Vagina (tissue), 2 donors: ENCODE measurements at regions not wholly inside any gene's neighbourhood (a gene's known extent, or its start where the extent isn't known, plus 50 kb on each side); places are given as distances from the start of the nearest gene placed in this dataset.

ENCODE experiments used
- POLR2A ChIP-seq, 2 donors: fragments of 450-650 bp; IDR thresholded peaks; one replicate each; pipeline ENCODE4 v1.6.1; 2017; ENCODE audit warnings: antibody characterized with exemption in 2 of 2, mild to moderate bottlenecking in 2 of 2, moderate library complexity in 2 of 2
- POLR2AphosphoS5 ChIP-seq, 2 donors: sonication (generic); formaldehyde crosslinking; IDR thresholded peaks; one replicate each; pipeline ENCODE4 v1.9.0; 2017; ENCODE audit warnings: antibody characterized with exemption in 2 of 2, mild to moderate bottlenecking in 2 of 2, low read depth in 1 of 2; ENCODE audit not compliant: insufficient read depth in 1 of 2
- TF ChIP-seq, protein P1 (sequence below), 3 experiments: fragments of 450-650 bp in 2 of 3; fragments of 200-600 bp in 1 of 3; sonication (generic) in 1 of 3; IDR thresholded peaks; one replicate each; pipeline ENCODE4 v1.5.1; 2017 to 2019; ENCODE audit warnings: antibody characterized with exemption in 3 of 3, mild to moderate bottlenecking in 2 of 3, moderate library complexity in 2 of 3

- TF ChIP-seq, protein P1, sequence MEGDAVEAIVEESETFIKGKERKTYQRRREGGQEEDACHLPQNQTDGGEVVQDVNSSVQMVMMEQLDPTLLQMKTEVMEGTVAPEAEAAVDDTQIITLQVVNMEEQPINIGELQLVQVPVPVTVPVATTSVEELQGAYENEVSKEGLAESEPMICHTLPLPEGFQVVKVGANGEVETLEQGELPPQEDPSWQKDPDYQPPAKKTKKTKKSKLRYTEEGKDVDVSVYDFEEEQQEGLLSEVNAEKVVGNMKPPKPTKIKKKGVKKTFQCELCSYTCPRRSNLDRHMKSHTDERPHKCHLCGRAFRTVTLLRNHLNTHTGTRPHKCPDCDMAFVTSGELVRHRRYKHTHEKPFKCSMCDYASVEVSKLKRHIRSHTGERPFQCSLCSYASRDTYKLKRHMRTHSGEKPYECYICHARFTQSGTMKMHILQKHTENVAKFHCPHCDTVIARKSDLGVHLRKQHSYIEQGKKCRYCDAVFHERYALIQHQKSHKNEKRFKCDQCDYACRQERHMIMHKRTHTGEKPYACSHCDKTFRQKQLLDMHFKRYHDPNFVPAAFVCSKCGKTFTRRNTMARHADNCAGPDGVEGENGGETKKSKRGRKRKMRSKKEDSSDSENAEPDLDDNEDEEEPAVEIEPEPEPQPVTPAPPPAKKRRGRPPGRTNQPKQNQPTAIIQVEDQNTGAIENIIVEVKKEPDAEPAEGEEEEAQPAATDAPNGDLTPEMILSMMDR (IDR thresholded peaks at IDR 0.05), result no peak
- TF ChIP-seq POLR2A (IDR thresholded peaks at IDR 0.05), result no peak
- no peak for TF ChIP-seq POLR2AphosphoS5 (IDR thresholded peaks at IDR 0.05; ENCODE audit: insufficient read depth in 1 of 2, low read depth in 1 of 2)
Measured at GRCh38 chr13:82687884-82688283, 1194.4 kb downstream of the SLITRK1 start.
